ENCODE measurements at regions not wholly inside any gene's neighbourhood (a gene's known extent, or its start where the extent isn't known, plus 50 kb on each side); places are given as distances from the start of the nearest gene placed in this dataset.

GRCh38 chr4:23237771-23238170 is 545.0 kb downstream of the GBA3 start:
- DNase-seq = no peak

- no peak for DNase-seq
Observed at GRCh38 chr4:23235628-23236390, 543.1 kb downstream of the GBA3 start.

GRCh38 chr4:23234716-23235115 is 542.0 kb downstream of the GBA3 start:
- DNase-seq = no peak

- DNase-seq = no peak
Observed at GRCh38 chr4:23234018-23234417, 541.3 kb downstream of the GBA3 start.

- DNase-seq = no peak
Observed at GRCh38 chr4:23233596-23233995, 540.9 kb downstream of the GBA3 start.

GRCh38 chr4:23232987-23233386 is 540.2 kb downstream of the GBA3 start:
- DNase-seq = no peak

GRCh38 chr4:23225564-23225963 is 532.8 kb downstream of the GBA3 start:
- DNase-seq = no peak

GRCh38 chr4:23224684-23225420 is 532.1 kb downstream of the GBA3 start:
- no peak for DNase-seq

- no peak for DNase-seq
Observed at GRCh38 chr4:23220911-23221310, 528.2 kb downstream of the GBA3 start.

GRCh38 chr4:23219779-23220408 is 527.2 kb downstream of the GBA3 start:
- no peak for DNase-seq

- no peak for DNase-seq
Observed at GRCh38 chr4:23213198-23213597, 520.5 kb downstream of the GBA3 start.

GRCh38 chr4:23212558-23212957 is 519.8 kb downstream of the GBA3 start:
- DNase-seq = no peak

GRCh38 chr4:23207059-23207458 is 514.3 kb downstream of the GBA3 start:
- DNase-seq = no peak

- DNase-seq = no peak
Observed at GRCh38 chr4:23202712-23203247, 510.0 kb downstream of the GBA3 start.

GRCh38 chr4:23194751-23195150 is 502.0 kb downstream of the GBA3 start:
- DNase-seq = no peak

GRCh38 chr4:23174179-23174578 is 481.4 kb downstream of the GBA3 start:
- DNase-seq = no peak

- DNase-seq = no peak
Observed at GRCh38 chr4:23171976-23172375, 479.2 kb downstream of the GBA3 start.

- DNase-seq = no peak
Observed at GRCh38 chr4:23169608-23170311, 477.0 kb downstream of the GBA3 start.

- no peak for DNase-seq
Observed at GRCh38 chr4:23166919-23167318, 474.2 kb downstream of the GBA3 start.

GRCh38 chr4:23166407-23166806 is 473.7 kb downstream of the GBA3 start:
- no peak for DNase-seq

- no peak for DNase-seq
Observed at GRCh38 chr4:23165669-23166068, 472.9 kb downstream of the GBA3 start.

- DNase-seq = no peak
Observed at GRCh38 chr4:23163647-23164436, 471.1 kb downstream of the GBA3 start.
